HG02642 (cell line): ENCODE measurements at regions not wholly inside any gene's neighbourhood (a gene's known extent, or its start where the extent isn't known, plus 50 kb on each side); places are given as distances from the start of the nearest gene placed in this dataset.

ENCODE experiments used
- ATAC-seq: cut with Tn5 transposase; IDR thresholded peaks from one replicate; pipeline ENCODE4 v1.9.1; 2021; ENCODE audit warnings: mild to moderate bottlenecking; ENCODE audit not compliant: unreplicated experiment, poor library complexity

DNA sequence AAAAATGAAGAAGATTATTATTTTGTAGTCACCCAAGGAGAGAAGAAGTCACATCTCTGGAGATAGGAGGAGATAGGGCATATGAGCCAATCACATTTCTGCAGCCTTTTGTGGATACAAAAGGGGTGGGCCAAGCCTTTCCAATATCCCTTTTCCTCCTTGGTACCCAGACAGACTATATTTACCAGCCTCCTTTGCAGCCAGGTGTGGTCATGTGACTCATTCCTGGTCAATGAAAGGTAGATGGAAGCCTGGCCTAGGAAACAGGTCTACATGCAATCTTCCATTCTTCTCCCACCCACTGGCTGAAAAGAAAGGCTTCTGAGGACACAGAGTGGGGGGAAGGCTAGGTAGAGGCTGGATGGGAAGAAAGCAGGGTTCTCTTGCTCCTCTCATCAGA lies 58.1 kb upstream of the ERG start:
- ATAC-seq, result no peak

GRCh38 chr21:38561205-38561604 lies 62.9 kb upstream of the ERG start:
- no peak for ATAC-seq

GRCh38 chr21:38561613-38562581 lies 63.6 kb upstream of the ERG start:
- no peak for ATAC-seq

GRCh38 chr21:38567335-38567969 lies 69.2 kb upstream of the ERG start:
- no peak for ATAC-seq

- ATAC-seq, result no peak
These were observed 69.7 kb upstream of the ERG start for GRCh38 chr21:38567970-38568360.

DNA sequence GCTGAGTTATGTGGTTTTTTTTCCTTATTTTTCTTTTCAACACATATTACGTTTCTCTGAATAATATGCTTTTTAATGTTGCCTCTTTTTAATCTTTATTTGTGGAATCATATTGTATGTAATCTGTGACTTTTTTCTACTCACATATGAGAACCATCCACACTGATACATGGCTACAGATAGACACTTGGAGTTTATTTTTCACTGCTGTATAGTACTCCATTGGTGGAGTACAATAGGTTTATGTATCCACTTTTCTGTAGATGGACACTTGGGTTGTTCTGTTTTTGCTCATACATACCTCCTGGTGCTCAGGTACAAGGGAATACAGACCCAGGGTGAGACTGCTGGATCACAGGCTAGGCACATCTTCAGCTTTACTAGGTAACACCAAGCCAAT lies 71.5 kb upstream of the ERG start:
- ATAC-seq, result no peak

DNA sequence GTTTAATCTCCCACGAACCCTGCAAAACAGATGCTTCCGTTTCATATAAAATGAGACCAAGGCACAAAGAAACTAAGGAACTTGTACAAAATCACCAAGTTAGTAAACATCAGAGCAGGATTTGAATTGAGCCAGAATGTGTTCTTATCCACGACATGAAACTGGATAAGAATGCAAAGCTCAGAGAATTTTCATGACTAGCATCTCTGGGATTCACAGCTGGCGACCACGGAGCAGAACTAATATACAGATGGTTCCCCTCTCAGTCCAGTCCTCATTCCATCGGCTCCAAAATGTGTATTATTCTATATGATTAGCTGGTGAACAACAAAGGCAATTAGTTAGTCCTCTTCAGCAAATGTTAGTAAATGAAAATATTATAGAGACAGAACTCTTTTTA lies 72.3 kb upstream of the ERG start:
- no peak for ATAC-seq

DNA sequence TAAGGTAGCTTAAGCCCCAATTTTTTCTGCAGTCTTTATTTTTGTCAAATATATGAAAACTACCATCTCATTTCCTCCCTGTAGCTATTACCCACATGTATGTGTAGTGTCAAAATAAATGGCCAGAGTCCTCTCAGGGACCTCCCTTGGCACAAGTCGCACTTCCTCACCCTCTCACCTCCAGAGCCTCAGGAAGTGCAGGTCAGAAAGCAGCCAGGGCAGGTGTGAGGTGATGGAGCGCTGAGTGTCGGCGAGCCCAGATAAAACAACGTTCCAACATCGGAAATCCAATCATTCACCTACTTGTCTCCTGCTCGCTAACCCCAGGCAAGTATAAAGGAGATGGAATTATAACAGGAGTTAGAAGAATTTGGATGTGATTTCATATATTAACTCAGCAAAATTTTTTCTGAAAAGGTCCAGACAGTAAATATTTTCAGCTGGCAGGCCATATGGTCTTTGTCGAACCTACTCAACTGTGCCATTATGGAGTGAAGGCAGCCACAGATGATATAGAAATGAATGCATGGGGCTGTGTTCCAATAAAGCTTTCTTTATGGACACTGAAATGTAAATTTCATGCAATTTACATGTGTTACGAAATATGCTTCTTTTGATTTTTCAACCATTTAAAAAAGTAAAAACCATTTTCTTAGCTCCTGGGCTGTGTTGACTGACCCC lies 76.8 kb upstream of the ERG start:
- no peak for ATAC-seq

DNA sequence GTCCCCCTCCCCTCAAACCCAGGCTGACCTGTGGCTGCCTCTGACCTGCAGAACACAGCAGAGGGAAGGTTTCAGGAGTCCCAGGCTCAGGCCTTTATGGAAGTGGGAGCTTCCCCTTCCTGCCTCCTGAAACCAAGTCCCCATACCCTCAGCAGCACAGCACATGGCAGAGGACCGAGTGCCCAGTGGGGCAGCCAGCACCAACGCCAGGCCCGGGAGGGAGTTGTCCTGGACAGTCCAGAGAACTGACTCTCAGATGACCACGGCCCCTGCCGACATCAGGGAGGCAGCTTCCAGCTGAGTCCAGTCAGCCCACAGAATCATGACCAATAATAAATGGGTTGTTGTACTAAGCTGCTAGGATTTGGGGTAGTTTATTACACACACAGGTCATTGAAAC lies 79.6 kb upstream of the ERG start:
- no peak for ATAC-seq

DNA sequence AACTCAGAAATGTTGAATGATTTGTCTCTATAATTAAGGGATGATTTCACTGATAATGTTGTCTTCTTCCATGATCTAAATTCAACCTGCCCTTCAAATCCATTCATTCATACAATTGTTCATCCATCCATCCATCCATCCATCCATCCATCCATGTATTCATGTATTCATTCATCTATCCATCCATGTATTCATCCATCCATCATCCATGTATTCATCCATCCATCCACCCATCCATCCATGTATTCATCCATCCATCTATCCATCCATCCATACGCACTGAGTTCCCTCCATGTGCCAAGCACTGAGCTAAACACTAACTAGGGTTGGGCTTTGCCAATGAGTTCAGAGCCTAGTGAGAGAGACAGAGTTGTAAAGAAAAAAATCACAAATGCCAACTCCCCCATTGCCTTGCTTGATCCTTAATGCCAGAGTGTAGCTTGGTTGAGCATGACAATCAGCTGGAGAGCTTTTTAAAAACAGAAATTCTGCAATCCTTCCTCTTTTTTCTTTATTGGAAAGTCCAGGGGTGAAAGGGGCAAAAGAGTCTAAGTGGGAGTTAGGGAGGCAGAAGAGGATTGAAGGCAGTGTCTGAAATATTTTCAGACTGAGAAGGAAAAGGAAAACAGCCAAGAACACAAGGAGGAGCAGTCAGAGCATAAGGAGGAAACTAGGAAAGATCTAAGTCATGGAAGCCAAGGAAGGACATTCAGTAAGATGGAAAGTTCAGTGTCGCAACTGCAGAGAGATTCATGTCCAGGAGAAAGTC lies 92.4 kb upstream of the ERG start:
- no peak for ATAC-seq

GRCh38 chr21:38591218-38591537 lies 92.9 kb upstream of the ERG start:
- ATAC-seq, result no peak

GRCh38 chr21:38596264-38597042 lies 98.2 kb upstream of the ERG start:
- no peak for ATAC-seq

DNA sequence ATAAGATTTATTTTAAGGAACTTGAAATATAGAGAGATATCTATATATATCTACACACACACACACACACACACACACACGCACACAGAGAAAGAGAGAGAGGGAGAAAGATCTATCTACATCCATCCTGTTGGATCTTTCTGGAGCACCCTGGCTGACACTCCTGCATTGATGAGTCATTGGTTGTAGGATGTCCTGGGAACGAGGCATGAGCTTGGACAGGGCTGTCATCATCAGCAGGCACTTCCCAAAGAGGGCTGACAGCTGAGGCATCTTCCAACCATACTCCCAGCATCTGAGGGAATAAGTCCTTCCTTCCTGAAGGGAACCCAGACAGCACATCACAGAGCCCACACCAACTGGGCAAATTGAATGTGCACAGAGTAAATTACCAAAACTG lies 99.1 kb upstream of the ERG start:
- ATAC-seq, result no peak

DNA sequence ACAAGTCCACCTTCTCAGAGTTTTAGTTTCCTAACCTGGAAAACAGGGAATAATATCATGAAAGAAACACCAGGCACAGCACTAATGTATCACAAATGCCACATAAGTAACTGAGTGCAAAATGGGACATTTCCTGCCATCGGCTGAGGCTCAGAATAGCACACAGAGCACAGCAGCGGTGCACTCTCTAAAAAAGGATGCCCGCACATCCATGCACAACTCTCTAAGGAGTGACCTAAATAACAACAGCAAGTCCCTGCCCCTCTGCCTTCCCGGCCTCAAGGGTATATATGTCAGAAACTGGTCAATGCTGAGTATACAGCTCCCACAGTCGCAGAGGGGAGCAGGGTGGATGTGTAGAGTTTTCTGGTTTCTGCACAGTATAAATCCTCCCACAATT lies 100.1 kb upstream of the ERG start:
- no peak for ATAC-seq

- no peak for ATAC-seq
These were observed 101.2 kb upstream of the ERG start for GRCh38 chr21:38599381-38599975.

GRCh38 chr21:38600106-38600505 lies 101.8 kb upstream of the ERG start:
- no peak for ATAC-seq

DNA sequence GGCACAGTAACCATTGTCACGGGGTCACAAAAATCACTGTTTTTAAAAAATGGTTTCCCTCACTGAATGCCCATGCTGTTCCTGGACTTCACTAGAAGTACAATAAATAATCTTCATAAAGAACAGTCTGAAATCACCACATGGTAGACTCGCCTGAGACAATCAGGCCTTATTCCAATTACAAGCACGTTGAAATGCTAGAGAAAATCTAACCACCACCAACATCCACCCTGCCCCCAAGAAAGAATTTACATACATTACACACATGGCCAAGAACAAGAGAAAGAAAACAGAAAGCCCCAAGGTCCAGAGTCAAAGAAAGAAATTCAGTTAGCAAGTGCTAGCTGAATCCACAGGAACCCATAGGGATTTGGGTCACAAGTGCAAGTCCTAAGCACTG lies 107.0 kb upstream of the ERG start:
- no peak for ATAC-seq

DNA sequence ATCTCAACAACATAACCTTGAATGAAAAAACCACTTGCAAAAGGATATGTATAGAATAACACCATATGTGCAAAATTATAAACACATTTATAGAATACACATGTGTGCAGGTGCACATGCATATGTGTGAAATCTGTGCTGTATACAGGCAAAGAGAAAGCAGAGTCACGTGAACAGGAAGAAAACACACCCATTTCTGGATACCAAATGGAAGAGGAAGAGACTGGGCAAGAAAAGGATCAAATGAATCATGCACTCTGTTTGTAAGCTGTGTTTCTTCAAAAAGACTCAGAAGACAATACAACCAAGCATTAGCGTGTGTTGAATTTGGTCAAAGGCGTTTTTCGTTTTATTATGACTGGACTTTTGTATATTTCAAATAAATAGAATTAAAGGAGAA lies 111.3 kb upstream of the ERG start:
- no peak for ATAC-seq

- no peak for ATAC-seq
These were observed 112.5 kb upstream of the ERG start for GRCh38 chr21:38610623-38611251.
